Renal pelvis (tissue), 1 donor: ENCODE measurements at regions not wholly inside any gene's neighbourhood (a gene's known extent, or its start where the extent isn't known, plus 50 kb on each side); places are given as distances from the start of the nearest gene placed in this dataset.
"Not testable (repeated sequence)": the region's sequence is repeated elsewhere in the genome, so short reads cannot be mapped to it uniquely, and the experiment has no call there.

ENCODE experiments used
- DNase-seq: peaks from one replicate; pipeline ENCODE4 v3.0.0-alpha.2; 2013

- DNase-seq = no peak
These were observed 184.4 kb upstream of the B3GAT1 start for GRCh38 chr11:134596404-134596803.

GRCh38 chr11:134592391-134592990, 180.4 kb upstream of the B3GAT1 start:
- DNase-seq = no peak

- no peak for DNase-seq
These were observed 179.3 kb upstream of the B3GAT1 start for GRCh38 chr11:134591338-134591737.

GRCh38 chr11:134589129-134589528, 177.1 kb upstream of the B3GAT1 start:
- no peak for DNase-seq

- DNase-seq = not testable (repeated sequence)
These were observed 176.5 kb upstream of the B3GAT1 start for GRCh38 chr11:134588460-134589110.

GRCh38 chr11:134587345-134587744, 175.3 kb upstream of the B3GAT1 start:
- DNase-seq = no peak

- no peak for DNase-seq
These were observed 174.7 kb upstream of the B3GAT1 start for GRCh38 chr11:134586726-134587125.

GRCh38 chr11:134585666-134586610, 173.9 kb upstream of the B3GAT1 start:
- DNase-seq = no peak

GRCh38 chr11:134584706-134585445, 172.8 kb upstream of the B3GAT1 start:
- peak; percentile 48 for DNase-seq

- DNase-seq = no peak
These were observed 172.0 kb upstream of the B3GAT1 start for GRCh38 chr11:134584001-134584561.

GRCh38 chr11:134583397-134583990, 171.5 kb upstream of the B3GAT1 start:
- DNase-seq = no peak

GRCh38 chr11:134582770-134583095, 170.7 kb upstream of the B3GAT1 start:
- DNase-seq = no peak

GRCh38 chr11:134581966-134582769, 170.1 kb upstream of the B3GAT1 start:
- DNase-seq = no peak

- no peak for DNase-seq
These were observed 169.1 kb upstream of the B3GAT1 start for GRCh38 chr11:134581121-134581626.

- DNase-seq = no peak
These were observed 168.6 kb upstream of the B3GAT1 start for GRCh38 chr11:134580610-134580975.

GRCh38 chr11:134579724-134580609, 167.9 kb upstream of the B3GAT1 start:
- DNase-seq = no peak

- DNase-seq = no peak
These were observed 167.0 kb upstream of the B3GAT1 start for GRCh38 chr11:134578807-134579723.

GRCh38 chr11:134577751-134578395, 165.8 kb upstream of the B3GAT1 start:
- no peak for DNase-seq
